ENCODE measurements at regions not wholly inside any gene's neighbourhood (a gene's known extent, or its start where the extent isn't known, plus 50 kb on each side); places are given as distances from the start of the nearest gene placed in this dataset.
"Not testable (repeated sequence)": the region's sequence is repeated elsewhere in the genome, so short reads cannot be mapped to it uniquely, and the experiment has no call there.

GRCh38 chr14:44742202-44742601, 219.5 kb downstream of the KLHL28 start:
- Histone ChIP-seq H3K4me1 (no peaks in the 10 kb centered on the region), H3K4me3 (no peak overlapping the region), H3K36me3 (ENCODE audit: insufficient read depth in 1 of 2, low read depth in 1 of 2) (no peaks in the 10 kb centered on the region), H3K9me3 (no peaks in the 10 kb centered on the region), H3K27ac (no peak overlapping the region), H3K27me3 (ENCODE audit: insufficient read depth in 3 of 3, low read length in 2 of 3) (no peaks in the 10 kb centered on the region)
- ATAC-seq: no peak
- DNase-seq: no peak
- TF ChIP-seq CTCF (IDR thresholded peaks at IDR 0.05): no peak
- intact Hi-C loops (cut with DNase I): no loop called here
- WGBS, 3 donors: 83 to 86% (median 85%) methylated on average over 6 of the region's 6 CpGs

- Histone ChIP-seq H3K27ac (no peak overlapping the region), H3K36me3 (ENCODE audit: insufficient read depth in 1 of 2, low read depth in 1 of 2) (no peaks in the 10 kb centered on the region), H3K9me3 (no peaks in the 10 kb centered on the region), H3K4me3 (no peak overlapping the region), H3K4me1 (no peaks in the 10 kb centered on the region), H3K27me3 (ENCODE audit: insufficient read depth in 3 of 3, low read length in 2 of 3) (no peaks in the 10 kb centered on the region)
- ATAC-seq: no peak
- TF ChIP-seq CTCF (IDR thresholded peaks at IDR 0.05): no peak
- no peak for DNase-seq
- intact Hi-C loops (cut with DNase I): no loop called here
These were observed 220.3 kb downstream of the KLHL28 start for GRCh38 chr14:44741431-44741830.

GRCh38 chr14:44736326-44736725, 225.4 kb downstream of the KLHL28 start:
- Histone ChIP-seq H3K4me3 (no peak overlapping the region), H3K9me3 (no peaks in the 10 kb centered on the region), H3K27me3 (ENCODE audit: insufficient read depth in 3 of 3, low read length in 2 of 3) (no peaks in the 10 kb centered on the region), H3K4me1 (no peaks in the 10 kb centered on the region), H3K27ac (no peak overlapping the region), H3K36me3 (ENCODE audit: insufficient read depth in 1 of 2, low read depth in 1 of 2) (no peaks in the 10 kb centered on the region)
- DNase-seq (no peak), ATAC-seq (no peak)
- WGBS, 3 donors: 77 to 89% (median 88%) methylated on average over 1 of the region's 1 CpG
- intact Hi-C loops (cut with DNase I): no loop called here
- no peak for TF ChIP-seq CTCF (IDR thresholded peaks at IDR 0.05)

GRCh38 chr14:44732144-44732543, 225.1 kb upstream of the FSCB start:
- Histone ChIP-seq H3K4me1 (no peaks in the 10 kb centered on the region), H3K27me3 (ENCODE audit: insufficient read depth in 3 of 3, low read length in 2 of 3) (no peaks in the 10 kb centered on the region), H3K27ac (no peak overlapping the region), H3K36me3 (ENCODE audit: insufficient read depth in 1 of 2, low read depth in 1 of 2) (no peaks in the 10 kb centered on the region), H3K9me3 (no peaks in the 10 kb centered on the region), H3K4me3 (no peak overlapping the region)
- ATAC-seq: no peak
- intact Hi-C loops (cut with DNase I): no loop called here
- DNase-seq: no peak
- no peak for TF ChIP-seq CTCF (IDR thresholded peaks at IDR 0.05)

- no peaks in the 10 kb centered on the region for H3K27me3 ChIP-seq (ENCODE audit: insufficient read depth in 3 of 3, low read length in 2 of 3)
- 41 to 50% (median 48%) methylated on average over 3 of the region's 3 CpGs for WGBS, 3 donors
- no peaks in the 10 kb centered on the region for H3K9me3 ChIP-seq
- H3K4me1 ChIP-seq: no peaks in the 10 kb centered on the region
- no peaks in the 10 kb centered on the region for H3K36me3 ChIP-seq (ENCODE audit: insufficient read depth in 1 of 2, low read depth in 1 of 2)
- no peak for TF ChIP-seq CTCF (IDR thresholded peaks at IDR 0.05)
- intact Hi-C loops (cut with DNase I): no loop called here
- no peak for ATAC-seq
- DNase-seq: no peak
- H3K27ac ChIP-seq: no peak overlapping the region
- no peak overlapping the region for H3K4me3 ChIP-seq
These were observed 223.8 kb upstream of the FSCB start for GRCh38 chr14:44730860-44731259.

- H3K27ac ChIP-seq; intact Hi-C loops (cut with DNase I); H3K4me3 ChIP-seq; DNase-seq; H3K27me3 ChIP-seq (ENCODE audit: insufficient read depth in 3 of 3, low read length in 2 of 3); H3K9me3 ChIP-seq; H3K36me3 ChIP-seq (ENCODE audit: insufficient read depth in 1 of 2, low read depth in 1 of 2); H3K4me1 ChIP-seq; ATAC-seq: not testable (repeated sequence)
- 35 to 37% (median 36%) methylated on average over 1 of the region's 1 CpG for WGBS, 3 donors
These were observed 214.3 kb upstream of the FSCB start for GRCh38 chr14:44721395-44721794.

Measured in psoas muscle (tissue), 7 donors.